Choroid plexus epithelial cell (primary cell): ENCODE measurements at regions not wholly inside any gene's neighbourhood (a gene's known extent, or its start where the extent isn't known, plus 50 kb on each side); places are given as distances from the start of the nearest gene placed in this dataset.

ENCODE experiments used
- DNase-seq: peaks from one replicate; pipeline ENCODE4 v3.0.0-alpha.2; 2010; ENCODE audit warnings: low read depth
- H3K4me3 ChIP-seq: 2 replicates; pipeline ENCODE4 v1.5.1; 2011; ENCODE audit warnings: low read depth, mild to moderate bottlenecking, control low read depth, low read length, moderate library complexity
- TF ChIP-seq, protein P1 (sequence below): conservative IDR thresholded peaks from 2 replicates; pipeline ENCODE4 v1.5.1; 2011; ENCODE audit warnings: low read depth, mild to moderate bottlenecking, control low read depth, inconsistent platforms, low read length, moderate library complexity

DNA sequence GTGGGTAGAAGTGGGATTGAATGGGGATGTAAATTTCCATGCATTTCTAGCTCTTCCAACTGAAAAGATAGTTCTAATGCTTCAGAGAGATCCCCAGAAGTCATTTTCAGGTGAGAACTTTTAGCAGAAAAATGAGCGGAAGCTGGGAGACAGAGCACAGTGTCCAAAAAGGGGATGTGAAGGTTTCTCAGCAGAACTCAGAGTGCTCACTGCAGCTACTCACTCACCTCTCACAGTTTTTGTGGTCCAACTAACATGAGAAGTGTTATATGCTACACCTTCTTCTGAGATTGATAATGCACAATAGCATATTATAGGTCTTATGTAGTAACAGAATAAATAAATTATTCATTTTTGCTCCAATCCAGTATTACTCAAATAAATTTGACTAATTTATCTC is 519.2 kb upstream of the HS3ST5 start:
- H3K4me3 ChIP-seq: no peak overlapping the region
- TF ChIP-seq, protein P1, sequence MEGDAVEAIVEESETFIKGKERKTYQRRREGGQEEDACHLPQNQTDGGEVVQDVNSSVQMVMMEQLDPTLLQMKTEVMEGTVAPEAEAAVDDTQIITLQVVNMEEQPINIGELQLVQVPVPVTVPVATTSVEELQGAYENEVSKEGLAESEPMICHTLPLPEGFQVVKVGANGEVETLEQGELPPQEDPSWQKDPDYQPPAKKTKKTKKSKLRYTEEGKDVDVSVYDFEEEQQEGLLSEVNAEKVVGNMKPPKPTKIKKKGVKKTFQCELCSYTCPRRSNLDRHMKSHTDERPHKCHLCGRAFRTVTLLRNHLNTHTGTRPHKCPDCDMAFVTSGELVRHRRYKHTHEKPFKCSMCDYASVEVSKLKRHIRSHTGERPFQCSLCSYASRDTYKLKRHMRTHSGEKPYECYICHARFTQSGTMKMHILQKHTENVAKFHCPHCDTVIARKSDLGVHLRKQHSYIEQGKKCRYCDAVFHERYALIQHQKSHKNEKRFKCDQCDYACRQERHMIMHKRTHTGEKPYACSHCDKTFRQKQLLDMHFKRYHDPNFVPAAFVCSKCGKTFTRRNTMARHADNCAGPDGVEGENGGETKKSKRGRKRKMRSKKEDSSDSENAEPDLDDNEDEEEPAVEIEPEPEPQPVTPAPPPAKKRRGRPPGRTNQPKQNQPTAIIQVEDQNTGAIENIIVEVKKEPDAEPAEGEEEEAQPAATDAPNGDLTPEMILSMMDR: no peak
- DNase-seq: no peak

DNA sequence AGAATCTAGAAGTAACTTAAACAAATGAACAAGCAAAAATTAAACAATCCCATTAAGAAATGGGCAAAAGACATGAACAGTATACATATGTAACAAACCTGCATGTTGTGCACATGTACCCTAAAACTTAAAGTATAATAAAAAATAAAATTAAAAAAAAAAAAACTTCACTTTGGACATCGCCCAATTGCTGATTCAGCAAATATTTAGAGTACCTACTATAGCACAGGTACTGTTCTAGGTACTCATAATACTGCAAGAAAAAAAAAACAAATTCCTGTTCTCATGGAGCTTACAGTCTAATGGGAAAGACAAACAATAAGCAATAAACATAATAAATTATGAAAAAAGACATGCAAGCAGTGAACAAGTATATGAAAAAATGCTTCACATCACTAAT is 501.5 kb upstream of the HS3ST5 start:
- no peak overlapping the region for H3K4me3 ChIP-seq
- TF ChIP-seq, protein P1: no peak
- no peak for DNase-seq

DNA sequence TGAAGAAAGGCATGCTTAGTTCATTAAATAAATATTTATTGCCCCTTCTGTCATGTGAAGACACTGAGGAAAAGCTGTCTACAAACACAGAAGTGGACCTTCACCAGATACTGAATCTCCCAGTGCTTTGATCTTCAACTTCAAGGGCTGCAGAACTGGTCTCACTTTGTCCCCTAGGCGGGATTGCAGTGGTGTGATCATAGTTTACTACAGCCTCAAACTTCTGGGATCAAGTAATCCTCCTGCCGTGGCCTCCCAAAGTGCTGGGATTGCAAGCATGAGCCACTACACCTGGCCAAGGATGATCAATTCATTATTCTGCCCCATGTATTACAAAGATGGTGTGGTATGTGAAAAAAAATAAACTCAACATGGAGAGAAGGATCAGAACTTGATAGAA is 496.2 kb upstream of the HS3ST5 start:
- TF ChIP-seq, protein P1: no peak
- no peak for DNase-seq
- H3K4me3 ChIP-seq: no peak overlapping the region

DNA sequence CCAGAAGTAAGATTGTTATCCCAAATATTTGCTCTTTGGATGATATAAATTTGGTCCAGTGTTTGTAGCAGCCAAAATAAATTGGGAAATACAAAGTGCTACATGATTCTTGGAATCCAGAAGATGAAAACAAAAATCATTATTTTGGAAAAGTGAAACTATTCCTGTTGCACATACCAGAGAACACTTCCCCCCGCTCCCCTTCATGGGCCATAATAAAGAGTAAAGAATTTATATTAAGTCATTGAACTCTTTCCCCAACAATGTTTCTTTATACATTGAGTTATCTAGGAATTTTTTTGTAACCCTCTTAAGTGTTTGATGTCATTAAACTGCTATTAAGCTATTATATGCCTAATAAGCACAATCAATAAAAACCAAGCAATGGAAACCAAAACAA is 490.4 kb upstream of the HS3ST5 start:
- H3K4me3 ChIP-seq: no peak overlapping the region
- no peak for DNase-seq
- TF ChIP-seq, protein P1: no peak

DNA sequence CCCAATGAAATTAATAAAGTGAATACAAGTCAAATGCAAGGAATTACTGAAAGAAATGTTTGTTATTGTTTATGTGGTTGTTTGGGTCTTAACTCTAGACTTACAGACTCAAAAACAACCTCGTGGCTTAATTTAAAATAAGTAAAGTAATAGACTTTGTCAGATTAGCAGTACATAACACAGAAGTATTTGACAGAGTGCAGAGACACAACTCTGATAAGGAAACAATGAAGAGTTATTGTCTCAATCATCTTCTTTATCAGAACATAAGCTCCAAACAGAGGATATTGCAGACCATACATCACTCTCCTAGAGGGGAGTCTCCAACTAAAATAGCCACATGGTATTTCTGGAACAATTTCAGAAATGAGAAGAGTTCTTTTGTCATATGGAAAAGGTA is 487.7 kb upstream of the HS3ST5 start:
- TF ChIP-seq, protein P1: no peak
- H3K4me3 ChIP-seq: no peak overlapping the region
- DNase-seq: no peak

DNA sequence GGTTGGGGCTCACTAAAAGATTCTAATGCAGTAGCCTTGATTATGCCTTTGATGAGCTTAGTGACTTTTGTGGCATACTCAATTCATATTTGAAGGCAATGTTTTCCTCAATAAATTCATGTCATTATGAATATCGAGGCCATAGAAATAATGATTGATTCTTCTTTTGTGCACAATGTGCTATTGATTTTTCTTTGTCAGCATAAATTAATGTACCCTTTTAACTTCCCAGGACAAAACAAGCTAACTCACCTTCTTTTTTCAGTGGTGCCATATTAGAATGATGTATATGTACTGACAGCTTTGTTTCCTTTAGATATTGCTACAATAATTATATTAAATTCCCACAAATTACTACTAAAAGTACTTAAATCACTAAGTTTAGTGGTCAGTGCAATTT is 484.3 kb upstream of the HS3ST5 start:
- H3K4me3 ChIP-seq: no peak overlapping the region
- DNase-seq: no peak

DNA sequence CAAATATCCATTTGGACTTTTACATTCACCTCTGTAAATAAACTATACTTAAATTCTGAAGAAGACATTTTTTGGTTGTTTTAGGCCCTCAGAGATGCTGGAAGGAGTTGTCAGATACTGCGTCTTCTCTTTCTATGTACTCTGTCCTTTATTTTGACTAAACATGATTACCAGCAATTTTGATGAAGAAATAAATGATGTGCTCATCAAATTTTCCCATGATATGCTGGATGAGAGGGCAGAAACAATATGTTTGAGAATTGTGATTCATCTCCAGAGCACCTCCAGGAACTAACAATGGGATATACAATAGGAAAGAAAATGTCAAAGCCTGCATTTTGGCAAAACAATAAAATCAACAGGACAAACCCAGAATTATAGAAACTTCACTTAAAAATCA is 481.6 kb upstream of the HS3ST5 start:
- TF ChIP-seq, protein P1: no peak
- no peak overlapping the region for H3K4me3 ChIP-seq
- DNase-seq: no peak

More for the DNA sequence above, 484.3 kb upstream of the HS3ST5 start:
- TF ChIP-seq, protein P1: no peak
